Panc1 (cell line): ENCODE measurements at regions not wholly inside any gene's neighbourhood (a gene's known extent, or its start where the extent isn't known, plus 50 kb on each side); places are given as distances from the start of the nearest gene placed in this dataset.
A peak's percentile ranks its signal among the peaks of the same experiment; 100 is the strongest.

Experiments
- ATAC-seq: fragments of 200-7000 bp; cut with Tn5 transposase; 2 replicates; pipeline ENCODE4 v1.9.1; 2020; ENCODE audit warnings: mild to moderate bottlenecking, moderate library complexity
- BruUV-seq: library from RNA; stranded (reverse); fragments of 400-500 nt; replicated peaks from 2 replicates; lab custom pipeline; 2021; lab: Mats Ljungman, UMichigan
- CTCF ChIA-PET: fragments of 300-600 bp; sonication (Branson Sonifier 250); formaldehyde crosslinking; loops from one replicate; lab custom pipeline; 2022; ENCODE audit warnings: antibody characterized with exemption; lab: Charles Lee
- POLR2A ChIA-PET: fragments of 300-600 bp; sonication (Branson Sonifier 250); formaldehyde crosslinking; loops from one replicate; lab custom pipeline; 2022; ENCODE audit warnings: antibody characterized with exemption; lab: Charles Lee
- DNase-seq: peaks from one replicate; pipeline ENCODE4 v3.0.0-alpha.2; 2010; ENCODE audit warnings: low read depth, low spot score
- H3K27ac ChIP-seq: 2 replicates; pipeline ENCODE4 v1.5.1; 2011; ENCODE audit warnings: mild to moderate bottlenecking, low read length, inconsistent platforms
- H3K27me3 ChIP-seq: fragments of 200-500 bp; sonication (Bioruptor generic); 2 replicates; pipeline ENCODE4 v1.6.0; 2014; ENCODE audit warnings: low read length, inconsistent platforms; ENCODE audit not compliant: control insufficient read depth, insufficient read depth
- H3K36me3 ChIP-seq: fragments of 200-500 bp; sonication (Bioruptor generic); 2 replicates; pipeline ENCODE4 v1.5.1; 2014; ENCODE audit warnings: inconsistent platforms, mild to moderate bottlenecking, low read length, moderate library complexity; ENCODE audit not compliant: control insufficient read depth, insufficient read depth
- H3K4me1 ChIP-seq: 2 replicates; pipeline ENCODE4 v1.5.1; 2011; ENCODE audit warnings: inconsistent platforms, mild to moderate bottlenecking, low read length, moderate library complexity; ENCODE audit not compliant: control insufficient read depth, insufficient read depth
- H3K4me3 ChIP-seq, 2 experiments: 2 replicates each; pipeline ENCODE4 v1.5.1; 2011 to 2012; ENCODE audit warnings: low read depth in 2 of 2, low read length in 2 of 2, mild to moderate bottlenecking in 2 of 2, inconsistent platforms in 1 of 2, moderate library complexity in 1 of 2
- H3K9me3 ChIP-seq: fragments of 200-500 bp; sonication (Bioruptor generic); 2 replicates; pipeline ENCODE4 v1.5.1; 2014; ENCODE audit warnings: low read depth, mild to moderate bottlenecking, inconsistent platforms, low read length, moderate library complexity; ENCODE audit not compliant: control insufficient read depth, insufficient read depth
- POLR2AphosphoS5 ChIP-seq: IDR thresholded peaks from 2 replicates; pipeline ENCODE4 v1.6.1; 2012; ENCODE audit warnings: mild to moderate bottlenecking, low read depth, low read length, moderate library complexity
- SIN3A ChIP-seq: IDR thresholded peaks from 2 replicates; pipeline ENCODE4 v1.6.1; 2012; ENCODE audit warnings: low read depth, mild to moderate bottlenecking, low read length, moderate library complexity, borderline replicate concordance; ENCODE audit not compliant: insufficient read depth
- TCF7L2 ChIP-seq: IDR thresholded peaks from 2 replicates; pipeline ENCODE4 v1.6.1; 2011; ENCODE audit warnings: mild to moderate bottlenecking, low read depth, low read length, inconsistent platforms
- in situ Hi-C: cut with HindIII; loops from 2 replicates; pipeline ENCODE4 v1.10.0; 2016; ENCODE audit warnings: low sequenced_read_pairs, low pct_unique_long_range_greater_than_20kb
- intact Hi-C: fragments of 100-400 bp; cut with micrococcal nuclease; formaldehyde crosslinking; loops from one replicate; pipeline ENCODE4 v1.10.0; 2022; ENCODE audit not compliant: unreplicated experiment
- TF ChIP-seq, protein P1 (sequence below): fragments of 450-650 bp; IDR thresholded peaks from 2 replicates; pipeline ENCODE4 v1.5.1; 2017; ENCODE audit warnings: mild to moderate bottlenecking
- TF ChIP-seq, protein P2 (sequence below), 2 experiments: IDR thresholded peaks; 2 replicates each; pipeline ENCODE4 v1.6.1; 2011 to 2012; ENCODE audit warnings: low read depth in 2 of 2, control low read depth in 1 of 2, low read length in 1 of 2, mild to moderate bottlenecking in 1 of 2, moderate library complexity in 1 of 2; ENCODE audit not compliant: insufficient read depth in 1 of 2

DNA sequence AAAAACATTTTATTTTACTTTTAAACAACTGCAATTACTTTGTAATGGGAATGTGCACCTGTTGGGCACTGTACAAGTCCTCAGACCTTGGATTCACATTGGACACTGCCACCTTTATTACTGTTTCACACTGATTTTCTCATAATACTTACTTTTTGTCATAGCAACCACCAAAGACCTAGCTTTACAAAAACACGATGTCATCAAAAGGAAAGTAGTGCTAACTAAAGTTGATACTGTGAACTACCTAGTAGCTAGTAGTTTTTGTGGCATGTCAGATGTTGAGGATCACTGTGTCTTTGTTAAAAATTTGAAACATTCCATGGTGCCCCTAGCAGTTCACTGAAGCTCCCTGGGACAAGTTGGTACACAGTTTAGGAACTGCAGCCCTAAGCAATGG, 62.9 kb upstream of the HOPX start:
- BruUV-seq = no TSS peak
- intact Hi-C loops = no loop called here

DNA sequence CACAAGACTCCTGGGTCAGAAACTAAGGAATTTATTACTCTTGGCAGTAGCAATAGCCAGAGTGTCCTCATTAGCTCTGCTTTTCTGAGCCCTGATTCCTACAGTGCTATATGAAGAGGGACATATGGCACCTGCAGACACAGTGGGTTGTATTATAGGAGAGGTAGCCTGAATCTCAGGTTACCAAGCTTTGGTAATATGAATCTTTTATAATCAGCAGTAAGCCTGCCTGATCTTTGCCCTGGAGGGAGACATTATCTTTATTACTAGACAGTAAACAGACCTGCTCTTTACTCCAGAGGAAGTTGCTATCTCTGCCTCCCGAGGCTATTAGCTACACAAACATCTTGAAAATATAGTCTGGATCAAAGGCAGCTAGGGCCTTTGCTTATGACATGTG, 62.5 kb upstream of the HOPX start:
- no peaks in the 10 kb centered on the region for H3K27me3 ChIP-seq
- ChIA-PET POLR2A (no interaction called here), CTCF (interaction anchor here (0.6 kb wide), 1 partner anchor 23 kb away, joined by 10 read pairs; no protein-coding TSS in a partner anchor)
- no peaks in the 10 kb centered on the region for H3K9me3 ChIP-seq
- no peaks in the 10 kb centered on the region; the same call in 1 of the 2 replicates for H3K4me1 ChIP-seq
- H3K36me3 ChIP-seq = no peaks in the 10 kb centered on the region
- TF ChIP-seq TCF7L2 (peak; percentile 86), POLR2AphosphoS5 (no peak), SIN3A (no peak)
- TF ChIP-seq, protein P1, sequence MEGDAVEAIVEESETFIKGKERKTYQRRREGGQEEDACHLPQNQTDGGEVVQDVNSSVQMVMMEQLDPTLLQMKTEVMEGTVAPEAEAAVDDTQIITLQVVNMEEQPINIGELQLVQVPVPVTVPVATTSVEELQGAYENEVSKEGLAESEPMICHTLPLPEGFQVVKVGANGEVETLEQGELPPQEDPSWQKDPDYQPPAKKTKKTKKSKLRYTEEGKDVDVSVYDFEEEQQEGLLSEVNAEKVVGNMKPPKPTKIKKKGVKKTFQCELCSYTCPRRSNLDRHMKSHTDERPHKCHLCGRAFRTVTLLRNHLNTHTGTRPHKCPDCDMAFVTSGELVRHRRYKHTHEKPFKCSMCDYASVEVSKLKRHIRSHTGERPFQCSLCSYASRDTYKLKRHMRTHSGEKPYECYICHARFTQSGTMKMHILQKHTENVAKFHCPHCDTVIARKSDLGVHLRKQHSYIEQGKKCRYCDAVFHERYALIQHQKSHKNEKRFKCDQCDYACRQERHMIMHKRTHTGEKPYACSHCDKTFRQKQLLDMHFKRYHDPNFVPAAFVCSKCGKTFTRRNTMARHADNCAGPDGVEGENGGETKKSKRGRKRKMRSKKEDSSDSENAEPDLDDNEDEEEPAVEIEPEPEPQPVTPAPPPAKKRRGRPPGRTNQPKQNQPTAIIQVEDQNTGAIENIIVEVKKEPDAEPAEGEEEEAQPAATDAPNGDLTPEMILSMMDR = no peak
- TF ChIP-seq, protein P2, sequence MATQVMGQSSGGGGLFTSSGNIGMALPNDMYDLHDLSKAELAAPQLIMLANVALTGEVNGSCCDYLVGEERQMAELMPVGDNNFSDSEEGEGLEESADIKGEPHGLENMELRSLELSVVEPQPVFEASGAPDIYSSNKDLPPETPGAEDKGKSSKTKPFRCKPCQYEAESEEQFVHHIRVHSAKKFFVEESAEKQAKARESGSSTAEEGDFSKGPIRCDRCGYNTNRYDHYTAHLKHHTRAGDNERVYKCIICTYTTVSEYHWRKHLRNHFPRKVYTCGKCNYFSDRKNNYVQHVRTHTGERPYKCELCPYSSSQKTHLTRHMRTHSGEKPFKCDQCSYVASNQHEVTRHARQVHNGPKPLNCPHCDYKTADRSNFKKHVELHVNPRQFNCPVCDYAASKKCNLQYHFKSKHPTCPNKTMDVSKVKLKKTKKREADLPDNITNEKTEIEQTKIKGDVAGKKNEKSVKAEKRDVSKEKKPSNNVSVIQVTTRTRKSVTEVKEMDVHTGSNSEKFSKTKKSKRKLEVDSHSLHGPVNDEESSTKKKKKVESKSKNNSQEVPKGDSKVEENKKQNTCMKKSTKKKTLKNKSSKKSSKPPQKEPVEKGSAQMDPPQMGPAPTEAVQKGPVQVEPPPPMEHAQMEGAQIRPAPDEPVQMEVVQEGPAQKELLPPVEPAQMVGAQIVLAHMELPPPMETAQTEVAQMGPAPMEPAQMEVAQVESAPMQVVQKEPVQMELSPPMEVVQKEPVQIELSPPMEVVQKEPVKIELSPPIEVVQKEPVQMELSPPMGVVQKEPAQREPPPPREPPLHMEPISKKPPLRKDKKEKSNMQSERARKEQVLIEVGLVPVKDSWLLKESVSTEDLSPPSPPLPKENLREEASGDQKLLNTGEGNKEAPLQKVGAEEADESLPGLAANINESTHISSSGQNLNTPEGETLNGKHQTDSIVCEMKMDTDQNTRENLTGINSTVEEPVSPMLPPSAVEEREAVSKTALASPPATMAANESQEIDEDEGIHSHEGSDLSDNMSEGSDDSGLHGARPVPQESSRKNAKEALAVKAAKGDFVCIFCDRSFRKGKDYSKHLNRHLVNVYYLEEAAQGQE (IDR thresholded peaks at IDR 0.05; ENCODE audit: insufficient read depth in 1 of 2, low read depth in 2 of 2, low read length in 1 of 2) = no peak
- DNase-seq (no peak), ATAC-seq (no peak)
- no TSS peak for BruUV-seq
- intact Hi-C loops (no loop called here), in situ Hi-C loops (no loop called here)
- H3K27ac ChIP-seq = no peak overlapping the region
- no peak overlapping the region for H3K4me3 ChIP-seq

More for the DNA sequence above, 62.9 kb upstream of the HOPX start:
- no peaks in the 10 kb centered on the region; the same call in 1 of the 2 replicates for H3K4me1 ChIP-seq
- no peaks in the 10 kb centered on the region for H3K9me3 ChIP-seq
- DNase-seq = no peak
- H3K27ac ChIP-seq = no peak overlapping the region
- in situ Hi-C loops = no loop called here
- no peak overlapping the region for H3K4me3 ChIP-seq
- POLR2A ChIA-PET = no interaction called here
- H3K27me3 ChIP-seq = no peaks in the 10 kb centered on the region
- TF ChIP-seq TCF7L2 (no peak; the same call in 1 of the 2 replicates), SIN3A (no peak), POLR2AphosphoS5 (no peak)
- TF ChIP-seq, protein P2 (IDR thresholded peaks at IDR 0.05; ENCODE audit: insufficient read depth in 1 of 2, low read depth in 2 of 2, low read length in 1 of 2) = no peak
- TF ChIP-seq, protein P1 = no peak
- ATAC-seq = no peak
- no peaks in the 10 kb centered on the region for H3K36me3 ChIP-seq
- CTCF ChIA-PET = no interaction called here
